H9 (cell line): ENCODE measurements at regions not wholly inside any gene's neighbourhood (a gene's known extent, or its start where the extent isn't known, plus 50 kb on each side); places are given as distances from the start of the nearest gene placed in this dataset.

ENCODE experiments used
- DNase-seq: peaks from one replicate; pipeline ENCODE4 v3.0.0-alpha.2; 2017
- H2AFZ ChIP-seq: one replicate; pipeline ENCODE4 v1.6.1; 2013; ENCODE audit warnings: mild to moderate bottlenecking, low read length, control low read depth, moderate library complexity
- H2AK5ac ChIP-seq: 2 replicates; pipeline ENCODE4 v1.6.1; 2013; ENCODE audit warnings: low read length, control low read depth, mixed read lengths; ENCODE audit not compliant: insufficient read length
- H2BK120ac ChIP-seq: one replicate; pipeline ENCODE4 v1.6.1; 2013; ENCODE audit warnings: low read depth, mild to moderate bottlenecking, low read length, control low read depth, inconsistent platforms; ENCODE audit not compliant: poor library complexity, severe bottlenecking
- H2BK12ac ChIP-seq: 2 replicates; pipeline ENCODE4 v1.6.1; 2013; ENCODE audit warnings: low read length, control low read depth, mixed read lengths, low read depth; ENCODE audit not compliant: insufficient read length
- H2BK15ac ChIP-seq: 2 replicates; pipeline ENCODE4 v1.6.1; 2013; ENCODE audit warnings: low read depth, low read length, control low read depth
- H2BK20ac ChIP-seq: one replicate; pipeline ENCODE4 v1.6.1; 2013; ENCODE audit warnings: low read depth, mild to moderate bottlenecking, low read length, control low read depth, inconsistent platforms; ENCODE audit not compliant: poor library complexity, severe bottlenecking
- H2BK5ac ChIP-seq: 2 replicates; pipeline ENCODE4 v1.6.1; 2013; ENCODE audit warnings: low read length, control low read depth, mixed read lengths; ENCODE audit not compliant: insufficient read length
- H3K14ac ChIP-seq: 2 replicates; pipeline ENCODE4 v1.6.1; 2013; ENCODE audit warnings: low read length, control low read depth; ENCODE audit not compliant: insufficient read depth
- H3K18ac ChIP-seq: 2 replicates; pipeline ENCODE4 v1.6.1; 2013; ENCODE audit warnings: low read depth, mild to moderate bottlenecking, mixed read lengths, low read length, control low read depth; ENCODE audit not compliant: insufficient read length
- H3K23ac ChIP-seq: 2 replicates; pipeline ENCODE4 v1.6.1; 2013; ENCODE audit warnings: low read length, control low read depth, mixed read lengths, low read depth; ENCODE audit not compliant: insufficient read length
- H3K23me2 ChIP-seq: 2 replicates; pipeline ENCODE4 v1.6.1; 2013; ENCODE audit warnings: low read depth, mild to moderate bottlenecking, mixed read lengths, low read length, control low read depth; ENCODE audit not compliant: insufficient read length, poor library complexity, severe bottlenecking
- H3K27ac ChIP-seq: 2 replicates; pipeline ENCODE4 v1.5.1; 2013; ENCODE audit warnings: low read length, control low read depth, mixed read lengths, low read depth; ENCODE audit not compliant: insufficient read length
- H3K27me3 ChIP-seq: 2 replicates; pipeline ENCODE4 v1.6.1; 2013; ENCODE audit warnings: low read length, control low read depth, inconsistent platforms; ENCODE audit not compliant: insufficient read depth
- H3K4ac ChIP-seq: 2 replicates; pipeline ENCODE4 v1.6.1; 2013; ENCODE audit warnings: low read depth, mild to moderate bottlenecking, control low read depth, inconsistent platforms, low read length, moderate library complexity
- H3K4me1 ChIP-seq: 2 replicates; pipeline ENCODE4 v1.6.1; 2013; ENCODE audit warnings: low read length, control low read depth, inconsistent platforms; ENCODE audit not compliant: insufficient read depth
- H3K4me2 ChIP-seq: 2 replicates; pipeline ENCODE4 v1.6.1; 2013; ENCODE audit warnings: low read length, control low read depth, mixed read lengths; ENCODE audit not compliant: insufficient read length, insufficient read depth
- H3K56ac ChIP-seq: 2 replicates; pipeline ENCODE4 v1.6.1; 2013; ENCODE audit warnings: low read depth, mild to moderate bottlenecking, mixed read lengths, low read length, control low read depth; ENCODE audit not compliant: insufficient read length
- H3K79me1 ChIP-seq: 2 replicates; pipeline ENCODE4 v1.6.1; 2013; ENCODE audit warnings: low read depth, mild to moderate bottlenecking, moderate library complexity, low read length, control low read depth, inconsistent platforms; ENCODE audit not compliant: insufficient read depth, poor library complexity, severe bottlenecking
- H3K79me2 ChIP-seq: 2 replicates; pipeline ENCODE4 v1.6.1; 2013; ENCODE audit warnings: low read length, control low read depth, inconsistent platforms; ENCODE audit not compliant: insufficient read depth
- H3K9ac ChIP-seq: 2 replicates; pipeline ENCODE4 v1.6.1; 2013; ENCODE audit warnings: low read length, control low read depth, mixed read lengths; ENCODE audit not compliant: insufficient read length; ENCODE audit errors: extremely low read depth
- H3K9me3 ChIP-seq: one replicate; pipeline ENCODE4 v1.6.1; 2013; ENCODE audit warnings: low read depth, low read length, inconsistent platforms; ENCODE audit not compliant: control insufficient read depth
- H3T11ph ChIP-seq: one replicate; pipeline ENCODE4 v1.6.1; 2013; ENCODE audit warnings: mild to moderate bottlenecking, low read length, control low read depth, inconsistent platforms
- H4K20me1 ChIP-seq: one replicate; pipeline ENCODE4 v1.6.1; 2013; ENCODE audit not compliant: control insufficient read depth, insufficient read length, insufficient read depth
- H4K5ac ChIP-seq: 2 replicates; pipeline ENCODE4 v1.6.1; 2013; ENCODE audit warnings: low read depth, mild to moderate bottlenecking, mixed read lengths, low read length, control low read depth; ENCODE audit not compliant: insufficient read length
- H4K8ac ChIP-seq: replicated peaks from 2 replicates; pipeline ENCODE4 v1.6.1; 2013; ENCODE audit warnings: low read length, control low read depth, mixed read lengths, low read depth; ENCODE audit not compliant: insufficient read length
- H4K91ac ChIP-seq: 2 replicates; pipeline ENCODE4 v1.6.1; 2013; ENCODE audit warnings: low read depth, mild to moderate bottlenecking, moderate library complexity, mixed read lengths, low read length, control low read depth; ENCODE audit not compliant: insufficient read length
- H3K27ac Mint-ChIP-seq, 3 experiments: 2 replicates in 2 of 3; 3 replicates in 1 of 3; pipeline ENCODE4 v1.8.0; 2020 to 2021; ENCODE audit warnings: mixed read lengths in 3 of 3, mild to moderate bottlenecking in 1 of 3, moderate library complexity in 1 of 3
- H3K27me3 Mint-ChIP-seq: 2 replicates; pipeline ENCODE4 v1.8.0; 2021; ENCODE audit warnings: low read depth, mild to moderate bottlenecking, moderate library complexity, mixed read lengths
- H3K36me3 Mint-ChIP-seq, 3 experiments: 2 replicates in 2 of 3; 3 replicates in 1 of 3; pipeline ENCODE4 v1.8.0; 2020 to 2021; ENCODE audit warnings: low read depth in 3 of 3, mixed read lengths in 3 of 3; ENCODE audit not compliant: insufficient read depth in 1 of 3
- H3K4me1 Mint-ChIP-seq, 2 experiments: 2 replicates each; pipeline ENCODE4 v1.8.0; 2020; ENCODE audit warnings: mixed read lengths in 2 of 2
- H3K4me3 Mint-ChIP-seq, 2 experiments: 2 replicates in 1 of 2; 3 replicates in 1 of 2; pipeline ENCODE4 v1.8.0; 2020 to 2021; ENCODE audit warnings: mild to moderate bottlenecking in 2 of 2, mixed read lengths in 2 of 2, moderate library complexity in 1 of 2
- H3K9me3 Mint-ChIP-seq, 2 experiments: 2 replicates in 1 of 2; 3 replicates in 1 of 2; pipeline ENCODE4 v1.8.0; 2020; ENCODE audit warnings: mild to moderate bottlenecking in 2 of 2, mixed read lengths in 2 of 2, moderate library complexity in 1 of 2
- WGBS: extraction: QIAGEN DNeasy Blood & Tissue Kit; methylation state at CpG from one replicate; pipeline ENCODE4 v1.1.7; 2013; ENCODE audit warnings: missing lambda C conversion rate, low lambda C conversion rate, mixed read lengths; ENCODE audit not compliant: insufficient read length; ENCODE audit errors: extremely low coverage; 5-methylcytosine and 5-hydroxymethylcytosine counted together
- TF ChIP-seq, protein P1 (sequence below): fragments of 200-600 bp; sonication (generic); conservative IDR thresholded peaks from 3 replicates; pipeline ENCODE4 v1.8.0; 2021; ENCODE audit warnings: antibody characterized with exemption, mild to moderate bottlenecking

DNA sequence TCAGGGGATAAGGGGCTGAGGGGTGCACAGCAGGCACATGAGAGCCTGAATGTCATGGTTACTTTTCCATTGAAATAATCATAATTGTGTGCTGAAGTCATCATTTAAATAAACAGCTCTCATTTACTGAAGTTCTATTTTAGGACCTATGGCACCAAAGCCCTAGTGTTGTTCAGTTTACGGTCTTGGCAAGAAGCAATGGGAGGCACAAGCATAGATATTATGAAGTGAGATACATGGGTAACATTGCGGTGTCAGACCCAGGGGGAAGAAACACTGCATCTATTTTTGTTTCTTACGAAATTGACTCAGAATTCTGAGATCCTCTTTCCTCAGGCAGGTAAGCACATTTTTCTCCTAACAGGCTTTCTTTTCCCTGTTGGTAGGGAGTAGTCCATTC, 437.8 kb upstream of the PROX1 start:
- Histone ChIP-seq H3K27me3 (no peaks in the 10 kb centered on the region), H3K4ac (no peak overlapping the region), H3K56ac (no peak overlapping the region), H3T11ph (no peak overlapping the region), H3K79me2 (no peaks in the 10 kb centered on the region), H2BK20ac (no peak overlapping the region), H3K9ac (no peak overlapping the region), H4K8ac (no peak overlapping the region), H4K5ac (no peak overlapping the region), H2AK5ac (no peak overlapping the region), H2BK12ac (no peak overlapping the region), H3K23ac (no peak overlapping the region), H3K23me2 (no peaks in the 10 kb centered on the region), H3K4me1 (no peaks in the 10 kb centered on the region), H3K27ac (no peak overlapping the region), H4K91ac (no peak overlapping the region), H3K9me3 (no peaks in the 10 kb centered on the region), H4K20me1 (no peaks in the 10 kb centered on the region), H3K18ac (no peak overlapping the region), H2BK120ac (no peak overlapping the region), H2AFZ (no peak overlapping the region), H2BK5ac (no peak overlapping the region), H3K14ac (no peak overlapping the region), H3K4me2 (no peak overlapping the region), H3K79me1 (no peaks in the 10 kb centered on the region), H2BK15ac (no peak overlapping the region)
- Mint-ChIP-seq H3K36me3 (no peaks in the 10 kb centered on the region), H3K27ac (no peak overlapping the region), H3K4me3 (no peak overlapping the region), H3K27me3 (no peaks in the 10 kb centered on the region), H3K9me3 (no peaks in the 10 kb centered on the region), H3K4me1 (peaks cover 4 to 5% of the 10 kb centered on the region in 2 experiments; a peak in 2 of 4 replicates)
- TF ChIP-seq, protein P1, sequence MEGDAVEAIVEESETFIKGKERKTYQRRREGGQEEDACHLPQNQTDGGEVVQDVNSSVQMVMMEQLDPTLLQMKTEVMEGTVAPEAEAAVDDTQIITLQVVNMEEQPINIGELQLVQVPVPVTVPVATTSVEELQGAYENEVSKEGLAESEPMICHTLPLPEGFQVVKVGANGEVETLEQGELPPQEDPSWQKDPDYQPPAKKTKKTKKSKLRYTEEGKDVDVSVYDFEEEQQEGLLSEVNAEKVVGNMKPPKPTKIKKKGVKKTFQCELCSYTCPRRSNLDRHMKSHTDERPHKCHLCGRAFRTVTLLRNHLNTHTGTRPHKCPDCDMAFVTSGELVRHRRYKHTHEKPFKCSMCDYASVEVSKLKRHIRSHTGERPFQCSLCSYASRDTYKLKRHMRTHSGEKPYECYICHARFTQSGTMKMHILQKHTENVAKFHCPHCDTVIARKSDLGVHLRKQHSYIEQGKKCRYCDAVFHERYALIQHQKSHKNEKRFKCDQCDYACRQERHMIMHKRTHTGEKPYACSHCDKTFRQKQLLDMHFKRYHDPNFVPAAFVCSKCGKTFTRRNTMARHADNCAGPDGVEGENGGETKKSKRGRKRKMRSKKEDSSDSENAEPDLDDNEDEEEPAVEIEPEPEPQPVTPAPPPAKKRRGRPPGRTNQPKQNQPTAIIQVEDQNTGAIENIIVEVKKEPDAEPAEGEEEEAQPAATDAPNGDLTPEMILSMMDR = no peak
- no CpG with 5 or more reads among the region's 3 CpGs for WGBS
- no peak for DNase-seq
